H1 (cell line): ENCODE measurements at regions not wholly inside any gene's neighbourhood (a gene's known extent, or its start where the extent isn't known, plus 50 kb on each side); places are given as distances from the start of the nearest gene placed in this dataset.

Experiments
- CTCF ChIA-PET: fragments of 300-600 bp; sonication (Branson Sonifier 250); formaldehyde crosslinking; loops from one replicate; lab custom pipeline; 2021; ENCODE audit not compliant: partially characterized antibody; lab: Charles Lee
- POLR2A ChIA-PET: fragments of 300-600 bp; sonication (Branson Sonifier 250); formaldehyde crosslinking; loops from one replicate; lab custom pipeline; 2021; ENCODE audit warnings: inconsistent platforms; ENCODE audit not compliant: partially characterized antibody; lab: Charles Lee
- DNase-seq, 2 experiments: peaks; one replicate each; pipeline versions ENCODE4 v3.0.0 to v3.0.0-alpha.2; 2010 to 2022; ENCODE audit warnings: low spot score in 2 of 2, low read depth in 1 of 2, mixed read lengths in 1 of 2
- FAIRE-seq: peaks from 2 replicates; lab custom pipeline; 2011; peaks lifted over from hg19 to GRCh38; lab: Jason Lieb, UNC
- H2AFZ ChIP-seq: 2 replicates; pipeline ENCODE4 v1.8.1; 2012; ENCODE audit warnings: low read length, inconsistent platforms
- H2AK5ac ChIP-seq: 2 replicates; pipeline ENCODE4 v1.6.1; 2013; ENCODE audit warnings: low read depth, low read length
- H2BK120ac ChIP-seq: replicated peaks from 2 replicates; pipeline ENCODE3; 2013; ENCODE audit warnings: low read depth, low read length, inconsistent platforms
- H2BK12ac ChIP-seq: 2 replicates; pipeline ENCODE4 v1.6.1; 2013; ENCODE audit warnings: low read depth, low read length
- H2BK15ac ChIP-seq: 2 replicates; pipeline ENCODE4 v1.6.1; 2013; ENCODE audit warnings: low read length
- H2BK20ac ChIP-seq: 2 replicates; pipeline ENCODE4 v1.6.1; 2013; ENCODE audit warnings: low read length
- H2BK5ac ChIP-seq: 2 replicates; pipeline ENCODE4 v1.6.1; 2013; ENCODE audit warnings: low read depth, low read length
- H3K14ac ChIP-seq: 2 replicates; pipeline ENCODE4 v1.6.1; 2013; ENCODE audit warnings: inconsistent platforms; ENCODE audit not compliant: insufficient read length
- H3K18ac ChIP-seq: 2 replicates; pipeline ENCODE4 v1.6.1; 2013; ENCODE audit warnings: low read length; ENCODE audit errors: extremely low read depth
- H3K23ac ChIP-seq: 2 replicates; pipeline ENCODE4 v1.6.1; 2013; ENCODE audit warnings: inconsistent platforms; ENCODE audit not compliant: insufficient read length
- H3K23me2 ChIP-seq: 2 replicates; pipeline ENCODE4 v1.6.1; 2013; ENCODE audit warnings: low read depth, low read length
- H3K27ac ChIP-seq: 2 replicates; pipeline ENCODE4 v1.6.1; 2011; ENCODE audit warnings: low read depth, low read length, inconsistent platforms
- H3K27me3 ChIP-seq, 4 experiments: replicated peaks in 1 of 4; 1 replicate in 1 of 4; 2 replicates in 3 of 4; pipeline versions ENCODE4 v1.6.1 to v1.8.1; 2011 to 2013; ENCODE audit warnings: low read length in 3 of 4, mild to moderate bottlenecking in 3 of 4, inconsistent platforms in 2 of 4, mixed read lengths in 2 of 4, moderate library complexity in 1 of 4; ENCODE audit not compliant: control insufficient read depth in 3 of 4, insufficient read depth in 3 of 4; ENCODE audit errors: extremely low read depth in 1 of 4
- H3K36me3 ChIP-seq, 4 experiments: 2 replicates each; pipeline versions ENCODE4 v1.6.1 to v1.8.1; 2011 to 2013; ENCODE audit warnings: mild to moderate bottlenecking in 4 of 4, low read length in 3 of 4, moderate library complexity in 2 of 4, control low read depth in 1 of 4, inconsistent platforms in 1 of 4; ENCODE audit not compliant: insufficient read depth in 4 of 4, control insufficient read depth in 2 of 4
- H3K4ac ChIP-seq: replicated peaks from 2 replicates; pipeline ENCODE3; 2013; ENCODE audit warnings: low read length, low read depth, mixed read lengths, inconsistent platforms; ENCODE audit not compliant: insufficient read length
- H3K4me1 ChIP-seq, 4 experiments: replicated peaks in 1 of 4; 1 replicate in 1 of 4; 2 replicates in 3 of 4; pipeline versions ENCODE4 v1.6.1 to v1.8.1; 2011 to 2013; ENCODE audit warnings: low read length in 3 of 4, inconsistent platforms in 2 of 4, mixed read lengths in 1 of 4; ENCODE audit not compliant: insufficient read depth in 4 of 4, control insufficient read depth in 3 of 4
- H3K4me2 ChIP-seq, 2 experiments: 2 replicates each; pipeline versions ENCODE4 v1.6.1 to v1.8.1; 2011 to 2013; ENCODE audit warnings: low read depth in 2 of 2, low read length in 2 of 2, control low read depth in 1 of 2, inconsistent platforms in 1 of 2, mild to moderate bottlenecking in 1 of 2; ENCODE audit not compliant: insufficient read depth in 1 of 2
- H3K4me3 ChIP-seq, 4 experiments: fragments of 200-600, 300-600 bp in 1 of 4; sonication (generic), shearing (Covaris generic), sonication (Bioruptor Twin) in 1 of 4; 2 replicates each; pipeline versions ENCODE4 v1.5.1 to v1.8.1; 2011 to 2016; ENCODE audit warnings: low read length in 4 of 4, low read depth in 3 of 4, control low read depth in 2 of 4, inconsistent platforms in 2 of 4, mild to moderate bottlenecking in 2 of 4, mixed read lengths in 1 of 4, moderate library complexity in 1 of 4; ENCODE audit not compliant: insufficient read depth in 2 of 4; ENCODE audit errors: extremely low read depth in 1 of 4
- H3K56ac ChIP-seq: replicated peaks from 2 replicates; pipeline ENCODE3; 2013; ENCODE audit warnings: low read depth, mild to moderate bottlenecking, mixed read lengths, low read length, inconsistent platforms; ENCODE audit not compliant: insufficient read length
- H3K79me1 ChIP-seq: 2 replicates; pipeline ENCODE4 v1.6.1; 2013; ENCODE audit warnings: low read depth, low read length, control low read depth
- H3K79me2 ChIP-seq, 2 experiments: 2 replicates each; pipeline versions ENCODE4 v1.6.1 to v1.8.1; 2012 to 2013; ENCODE audit warnings: low read length in 2 of 2, mild to moderate bottlenecking in 2 of 2, inconsistent platforms in 1 of 2; ENCODE audit not compliant: insufficient read depth in 2 of 2, control insufficient read depth in 1 of 2
- H3K9ac ChIP-seq, 4 experiments: replicated peaks in 1 of 4; 1 replicate in 1 of 4; 2 replicates in 3 of 4; pipeline versions ENCODE4 v1.6.1 to v1.8.1; 2011 to 2013; ENCODE audit warnings: low read depth in 3 of 4, low read length in 3 of 4, control low read depth in 2 of 4, mild to moderate bottlenecking in 2 of 4, moderate library complexity in 2 of 4, inconsistent platforms in 1 of 4; ENCODE audit errors: extremely low read depth in 1 of 4
- H3K9me3 ChIP-seq, 2 experiments: 2 replicates each; pipeline versions ENCODE4 v1.6.1 to v1.8.1; 2012 to 2013; ENCODE audit warnings: mild to moderate bottlenecking in 2 of 2, moderate library complexity in 2 of 2, control low read depth in 1 of 2, inconsistent platforms in 1 of 2, low read depth in 1 of 2, low read length in 1 of 2, mixed read lengths in 1 of 2; ENCODE audit not compliant: insufficient read depth in 2 of 2
- H4K20me1 ChIP-seq, 2 experiments: replicated peaks in 1 of 2; 2 replicates each; pipeline versions ENCODE3 to v1.8.1; 2011 to 2013; ENCODE audit warnings: inconsistent platforms in 2 of 2, low read length in 2 of 2, mild to moderate bottlenecking in 1 of 2; ENCODE audit not compliant: insufficient read depth in 2 of 2, control insufficient read depth in 1 of 2
- H4K5ac ChIP-seq: 2 replicates; pipeline ENCODE4 v1.6.1; 2013; ENCODE audit warnings: low read length, low read depth, mixed read lengths, inconsistent platforms; ENCODE audit not compliant: insufficient read length
- H4K8ac ChIP-seq: 2 replicates; pipeline ENCODE4 v1.8.0; 2013; ENCODE audit warnings: mild to moderate bottlenecking, moderate library complexity, low read length, inconsistent platforms; ENCODE audit not compliant: insufficient read depth; ENCODE audit errors: extremely low read depth
- H4K91ac ChIP-seq: replicated peaks from 2 replicates; pipeline ENCODE3; 2013; ENCODE audit warnings: low read length, mixed read lengths, inconsistent platforms; ENCODE audit not compliant: insufficient read length
- BRCA1 ChIP-seq: IDR thresholded peaks from 2 replicates; pipeline ENCODE4 v1.6.1; 2012; ENCODE audit warnings: low read depth, low read length, improper control_type of control experiment
- CREB1 ChIP-seq: IDR thresholded peaks from 2 replicates; pipeline ENCODE4 v1.6.1; 2012; ENCODE audit warnings: inconsistent platforms
- EZH2 ChIP-seq: fragments of 200-600 bp; sonication (generic); IDR thresholded peaks from 2 replicates; pipeline ENCODE4 v1.7.1; 2012; ENCODE audit warnings: low read depth, mild to moderate bottlenecking, moderate library complexity, low read length, inconsistent platforms; ENCODE audit not compliant: severe bottlenecking
- POU5F1 ChIP-seq: IDR thresholded peaks from 2 replicates; pipeline ENCODE4 v1.6.1; 2011; ENCODE audit warnings: low read depth, mild to moderate bottlenecking, low read length, moderate library complexity
- SIN3A ChIP-seq, 2 experiments: IDR thresholded peaks in 1 of 2; conservative IDR thresholded peaks in 1 of 2; 2 replicates each; pipeline ENCODE4 v1.6.1; 2011 to 2012; ENCODE audit warnings: low read length in 2 of 2, improper control_type of control experiment in 1 of 2, low read depth in 1 of 2, mild to moderate bottlenecking in 1 of 2
- SP2 ChIP-seq: IDR thresholded peaks from 2 replicates; pipeline ENCODE4 v1.6.1; 2012; ENCODE audit warnings: mild to moderate bottlenecking, low read length, inconsistent platforms
- USF2 ChIP-seq: IDR thresholded peaks from 2 replicates; pipeline ENCODE4 v1.6.1; 2011; ENCODE audit warnings: low read length, improper control_type of control experiment
- WGBS, 2 experiments: shearing (Covaris generic) in 1 of 2; methylation state at CpG; one replicate each; pipeline versions ENCODE4 v1.1.6 to v1.1.7; 2013 to 2015; ENCODE audit warnings: low lambda C conversion rate in 2 of 2, mixed read lengths in 2 of 2, inconsistent platforms in 1 of 2, low coverage in 1 of 2, missing lambda C conversion rate in 1 of 2; ENCODE audit not compliant: insufficient replicate concordance in 2 of 2, insufficient coverage in 1 of 2, insufficient read length in 1 of 2; ENCODE audit errors: extremely low coverage in 1 of 2, missing lambda C conversion rate in 1 of 2; 5-methylcytosine and 5-hydroxymethylcytosine counted together

DNA sequence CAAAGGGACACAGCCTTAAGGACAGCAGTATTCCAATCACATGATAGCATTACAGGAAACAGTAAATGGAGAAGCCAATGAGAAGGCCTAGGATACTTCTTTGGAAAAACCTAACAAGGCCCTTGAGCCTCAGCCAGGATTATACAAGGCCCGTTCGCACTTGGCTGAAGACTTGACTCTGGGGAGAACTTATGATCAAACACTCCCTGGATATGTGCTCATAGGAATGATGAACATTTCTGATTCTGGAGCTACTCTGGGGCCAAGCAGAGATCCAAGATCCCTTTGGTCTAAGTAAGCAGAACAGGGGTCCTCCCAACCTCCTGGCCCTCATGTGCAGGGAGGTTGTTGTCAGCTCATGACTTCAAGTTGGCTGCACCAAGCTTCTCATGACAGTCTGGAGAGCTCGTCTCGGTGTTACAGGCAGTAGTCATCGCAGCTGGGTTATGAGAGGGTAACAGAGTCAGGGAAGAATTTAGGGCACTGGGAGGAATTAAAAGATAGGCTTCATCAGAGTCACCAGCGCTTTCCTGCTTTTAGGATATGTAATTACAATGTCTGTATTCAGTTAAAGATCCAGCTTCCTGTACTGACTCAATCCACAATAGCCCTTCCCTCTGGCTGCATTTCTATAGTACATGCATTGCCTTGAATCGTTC, 92.5 kb upstream of the IRF2BP2 start:
- H3K23me2 ChIP-seq = no peaks in the 10 kb centered on the region
- DNase-seq (no peak), FAIRE-seq (no peak)
- H2BK120ac ChIP-seq = no peak overlapping the region
- H4K91ac ChIP-seq = no peak overlapping the region
- H3K18ac ChIP-seq = no peak overlapping the region
- no peak overlapping the region for H4K5ac ChIP-seq
- H3K4me1 ChIP-seq = no peaks in the 10 kb centered on the region
- no peak overlapping the region for H2BK20ac ChIP-seq
- no peak overlapping the region for H3K27ac ChIP-seq
- no peak overlapping the region for H3K4me2 ChIP-seq
- H3K4ac ChIP-seq = no peak overlapping the region
- H4K8ac ChIP-seq = no peak overlapping the region
- no peak overlapping the region for H3K14ac ChIP-seq
- POLR2A ChIA-PET = no interaction called here
- no peak overlapping the region for H2BK15ac ChIP-seq
- WGBS, 2 experiments = 93% methylated on average over 7 of the region's 7 CpGs; no CpG with 5 or more reads in 1 of the 2 experiments
- H3K9me3 ChIP-seq = no peaks in the 10 kb centered on the region
- H3K36me3 ChIP-seq = no peaks in the 10 kb centered on the region
- TF ChIP-seq SIN3A (conservative IDR thresholded peaks at IDR 0.05 in 1 of 2, IDR thresholded peaks at IDR 0.05 in 1 of 2; ENCODE audit: low read depth in 1 of 2, low read length in 2 of 2) (no peak), SP2 (no peak), EZH2 (no peak), BRCA1 (no peak), USF2 (no peak), POU5F1 (no peak), CREB1 (no peak)
- no peak overlapping the region for H3K23ac ChIP-seq
- no peak overlapping the region for H2BK5ac ChIP-seq
- H3K27me3 ChIP-seq = no peaks in the 10 kb centered on the region
- no peak overlapping the region for H2AFZ ChIP-seq
- H3K79me1 ChIP-seq = no peaks in the 10 kb centered on the region
- no peak overlapping the region for H2BK12ac ChIP-seq
- no peak overlapping the region for H3K56ac ChIP-seq
- CTCF ChIA-PET = interaction anchor here (0.8 to 1.5 kb wide), 3 partner anchors 8 to 391 kb away, joined by 3 to 5 read pairs (median 4); no protein-coding TSS in a partner anchor
- H3K79me2 ChIP-seq = no peaks in the 10 kb centered on the region
- no peak overlapping the region for H3K4me3 ChIP-seq
- no peak overlapping the region for H3K9ac ChIP-seq
- no peaks in the 10 kb centered on the region for H4K20me1 ChIP-seq
- no peak overlapping the region for H2AK5ac ChIP-seq
